ENCODE measurements at regions not wholly inside any gene's neighbourhood (a gene's known extent, or its start where the extent isn't known, plus 50 kb on each side); places are given as distances from the start of the nearest gene placed in this dataset.

DNA sequence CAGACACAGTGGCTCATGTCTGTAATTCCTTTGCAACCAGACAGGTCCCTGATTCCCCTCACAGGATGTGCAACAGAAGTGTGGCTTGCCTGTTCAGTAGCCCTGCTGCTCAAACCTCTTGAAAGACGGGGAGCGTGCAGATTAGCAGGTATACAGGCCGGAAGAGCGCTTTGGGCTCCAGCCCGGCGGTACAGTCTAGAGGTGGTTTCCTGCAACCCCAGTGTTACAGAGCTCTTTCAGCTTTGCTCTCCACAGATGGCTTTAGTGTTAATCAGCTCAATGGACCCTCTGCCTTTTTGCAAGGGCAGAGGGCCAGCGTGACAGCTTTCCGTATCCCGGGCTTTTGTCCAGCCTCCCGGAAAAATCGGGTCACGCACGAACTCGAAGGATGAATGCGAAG, 67.2 kb upstream of the TNFRSF21 start:
- TF ChIP-seq, protein P1, sequence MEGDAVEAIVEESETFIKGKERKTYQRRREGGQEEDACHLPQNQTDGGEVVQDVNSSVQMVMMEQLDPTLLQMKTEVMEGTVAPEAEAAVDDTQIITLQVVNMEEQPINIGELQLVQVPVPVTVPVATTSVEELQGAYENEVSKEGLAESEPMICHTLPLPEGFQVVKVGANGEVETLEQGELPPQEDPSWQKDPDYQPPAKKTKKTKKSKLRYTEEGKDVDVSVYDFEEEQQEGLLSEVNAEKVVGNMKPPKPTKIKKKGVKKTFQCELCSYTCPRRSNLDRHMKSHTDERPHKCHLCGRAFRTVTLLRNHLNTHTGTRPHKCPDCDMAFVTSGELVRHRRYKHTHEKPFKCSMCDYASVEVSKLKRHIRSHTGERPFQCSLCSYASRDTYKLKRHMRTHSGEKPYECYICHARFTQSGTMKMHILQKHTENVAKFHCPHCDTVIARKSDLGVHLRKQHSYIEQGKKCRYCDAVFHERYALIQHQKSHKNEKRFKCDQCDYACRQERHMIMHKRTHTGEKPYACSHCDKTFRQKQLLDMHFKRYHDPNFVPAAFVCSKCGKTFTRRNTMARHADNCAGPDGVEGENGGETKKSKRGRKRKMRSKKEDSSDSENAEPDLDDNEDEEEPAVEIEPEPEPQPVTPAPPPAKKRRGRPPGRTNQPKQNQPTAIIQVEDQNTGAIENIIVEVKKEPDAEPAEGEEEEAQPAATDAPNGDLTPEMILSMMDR (conservative IDR thresholded peaks at IDR 0.05 in 1 of 2, IDR thresholded peaks at IDR 0.05 in 1 of 2; ENCODE audit: extremely low read depth in 1 of 2, insufficient read depth in 1 of 2, low read depth in 1 of 2, low read length in 2 of 2): no peak
- TF ChIP-seq EZH2 (IDR thresholded peaks at IDR 0.05; ENCODE audit: borderline replicate concordance, low read length): no peak

Data from mammary epithelial cell (primary cell).